Nephron (organoid): ENCODE measurements at regions not wholly inside any gene's neighbourhood (a gene's known extent, or its start where the extent isn't known, plus 50 kb on each side); places are given as distances from the start of the nearest gene placed in this dataset.

Experiments used
- H3K27ac Mint-ChIP-seq, 3 experiments: 2 replicates each; pipeline ENCODE4 v1.8.0; 2020; ENCODE audit warnings: mixed read lengths in 3 of 3, mild to moderate bottlenecking in 2 of 3, moderate library complexity in 1 of 3
- H3K27me3 Mint-ChIP-seq: 2 replicates; pipeline ENCODE4 v1.8.0; 2021; ENCODE audit warnings: low read depth, mild to moderate bottlenecking, moderate library complexity, mixed read lengths
- H3K36me3 Mint-ChIP-seq: 2 replicates; pipeline ENCODE4 v1.8.0; 2020; ENCODE audit warnings: low read depth, mixed read lengths
- H3K4me1 Mint-ChIP-seq: 2 replicates; pipeline ENCODE4 v1.8.0; 2020; ENCODE audit warnings: mixed read lengths
- H3K4me3 Mint-ChIP-seq, 3 experiments: 2 replicates each; pipeline ENCODE4 v1.8.0; 2020; ENCODE audit warnings: mild to moderate bottlenecking in 3 of 3, mixed read lengths in 3 of 3, moderate library complexity in 2 of 3
- H3K9me3 Mint-ChIP-seq: 2 replicates; pipeline ENCODE4 v1.8.0; 2020; ENCODE audit warnings: mixed read lengths
- TF ChIP-seq, protein P1 (sequence below), 3 experiments: fragments of 200-600 bp; sonication (generic); IDR thresholded peaks; one replicate each; pipeline ENCODE4 v1.5.0; 2021; ENCODE audit warnings: antibody characterized with exemption in 3 of 3; ENCODE audit not compliant: unreplicated experiment in 3 of 3

DNA sequence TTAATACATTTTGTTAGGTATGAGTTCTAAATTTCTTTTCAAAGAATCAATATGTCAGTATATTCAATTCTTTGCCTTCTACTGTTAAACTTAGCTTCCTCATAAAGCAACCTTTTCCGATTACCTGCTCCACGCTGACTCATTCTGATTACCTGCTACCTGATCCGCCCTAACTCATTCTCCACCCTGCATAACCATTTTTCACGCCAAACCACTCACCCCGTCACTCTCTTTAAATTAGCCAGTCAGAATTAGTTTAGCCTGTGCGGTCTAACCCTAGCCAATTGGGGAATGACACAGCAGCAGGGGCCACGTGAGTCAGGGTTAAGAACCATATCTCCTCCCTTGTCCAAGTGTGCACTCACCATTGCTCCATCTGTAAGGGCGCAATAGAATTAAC is 72.2 kb upstream of the FICD start:
- TF ChIP-seq, protein P1, sequence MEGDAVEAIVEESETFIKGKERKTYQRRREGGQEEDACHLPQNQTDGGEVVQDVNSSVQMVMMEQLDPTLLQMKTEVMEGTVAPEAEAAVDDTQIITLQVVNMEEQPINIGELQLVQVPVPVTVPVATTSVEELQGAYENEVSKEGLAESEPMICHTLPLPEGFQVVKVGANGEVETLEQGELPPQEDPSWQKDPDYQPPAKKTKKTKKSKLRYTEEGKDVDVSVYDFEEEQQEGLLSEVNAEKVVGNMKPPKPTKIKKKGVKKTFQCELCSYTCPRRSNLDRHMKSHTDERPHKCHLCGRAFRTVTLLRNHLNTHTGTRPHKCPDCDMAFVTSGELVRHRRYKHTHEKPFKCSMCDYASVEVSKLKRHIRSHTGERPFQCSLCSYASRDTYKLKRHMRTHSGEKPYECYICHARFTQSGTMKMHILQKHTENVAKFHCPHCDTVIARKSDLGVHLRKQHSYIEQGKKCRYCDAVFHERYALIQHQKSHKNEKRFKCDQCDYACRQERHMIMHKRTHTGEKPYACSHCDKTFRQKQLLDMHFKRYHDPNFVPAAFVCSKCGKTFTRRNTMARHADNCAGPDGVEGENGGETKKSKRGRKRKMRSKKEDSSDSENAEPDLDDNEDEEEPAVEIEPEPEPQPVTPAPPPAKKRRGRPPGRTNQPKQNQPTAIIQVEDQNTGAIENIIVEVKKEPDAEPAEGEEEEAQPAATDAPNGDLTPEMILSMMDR (IDR thresholded peaks at IDR 0.05; ENCODE audit: unreplicated experiment in 3 of 3): no peak
- Mint-ChIP-seq H3K27ac (no peak overlapping the region), H3K4me3 (no peak overlapping the region)

DNA sequence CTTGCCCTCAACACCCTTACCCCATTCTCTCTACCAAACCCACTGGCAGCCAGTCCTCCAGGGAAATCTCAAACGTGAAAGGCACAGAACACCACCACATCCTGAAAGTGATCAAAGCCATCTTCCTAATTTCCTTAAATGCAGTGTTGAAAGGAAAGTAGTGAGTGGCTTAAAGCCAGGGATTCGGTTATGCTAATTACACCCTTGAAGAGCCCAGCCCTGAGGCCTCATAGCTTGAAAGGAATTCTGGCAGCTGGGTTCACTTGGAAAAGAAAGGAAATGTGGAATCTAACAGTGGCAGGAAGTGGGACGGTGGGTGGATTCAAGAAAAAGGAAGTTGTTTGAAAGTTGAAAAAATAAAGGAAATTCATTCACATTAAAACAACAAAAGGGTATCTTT is 73.0 kb upstream of the FICD start:
- Mint-ChIP-seq H3K36me3 (no peaks in the 10 kb centered on the region), H3K9me3 (peaks cover 3% of the 10 kb centered on the region), H3K27me3 (peaks cover 4% of the 10 kb centered on the region), H3K4me3 (no peak overlapping the region), H3K27ac (peak overlapping the region; percentile 42 to 73 (median 63)), H3K4me1 (peaks cover 15% of the 10 kb centered on the region)
- TF ChIP-seq, protein P1 (IDR thresholded peaks at IDR 0.05; ENCODE audit: unreplicated experiment in 3 of 3): no peak

More for the DNA sequence above, 72.2 kb upstream of the FICD start:
- H3K27me3 Mint-ChIP-seq: peaks cover 4% of the 10 kb centered on the region
- H3K36me3 Mint-ChIP-seq: no peaks in the 10 kb centered on the region
- H3K9me3 Mint-ChIP-seq: peaks cover 3% of the 10 kb centered on the region
- peaks cover 23% of the 10 kb centered on the region for H3K4me1 Mint-ChIP-seq

DNA sequence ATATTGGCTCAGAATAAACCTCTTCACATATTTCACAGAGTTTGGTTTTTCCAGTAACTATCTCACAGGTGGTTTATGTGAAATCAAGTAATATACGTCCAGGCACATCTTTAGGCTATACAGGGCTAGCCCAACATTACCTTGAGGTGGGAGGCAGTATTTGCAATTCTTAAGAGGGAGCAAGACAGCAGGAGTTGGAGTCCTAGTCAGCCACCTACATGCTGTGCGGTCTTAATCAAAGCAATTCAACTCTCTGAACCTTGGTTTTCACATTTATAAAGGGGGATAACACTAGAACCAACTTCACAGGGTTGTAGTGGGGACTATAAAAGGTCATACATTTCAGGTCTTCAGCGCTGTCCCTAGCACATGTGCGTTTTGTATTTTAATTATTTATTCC is 73.5 kb upstream of the FICD start:
- Mint-ChIP-seq H3K27me3 (peaks cover 4% of the 10 kb centered on the region), H3K4me3 (no peak overlapping the region), H3K9me3 (peaks cover 3% of the 10 kb centered on the region), H3K27ac (peak overlapping the region in 1 of 3 experiments; percentile 73), H3K36me3 (no peaks in the 10 kb centered on the region), H3K4me1 (peaks cover 10% of the 10 kb centered on the region)
- TF ChIP-seq, protein P1 (IDR thresholded peaks at IDR 0.05; ENCODE audit: unreplicated experiment in 3 of 3): no peak

DNA sequence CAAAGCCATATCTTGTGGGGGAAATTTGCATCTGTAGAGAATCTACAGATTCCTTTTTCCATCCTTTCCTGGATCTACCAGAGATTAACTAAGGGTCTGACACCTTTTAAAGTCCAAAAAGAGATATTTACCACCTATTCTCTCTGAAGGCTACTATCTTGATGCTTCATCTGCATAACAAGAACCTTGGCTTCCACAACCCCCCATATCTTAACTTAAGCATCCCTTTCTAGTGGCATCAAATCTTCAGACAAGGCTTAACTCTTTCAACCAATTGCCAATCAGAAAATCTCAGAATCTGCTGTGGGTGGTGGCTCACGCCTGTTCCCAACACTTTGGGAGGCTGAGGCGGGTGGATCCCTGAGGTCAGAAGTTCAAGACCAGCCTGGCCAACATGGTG is 74.3 kb upstream of the FICD start:
- peaks cover 3% of the 10 kb centered on the region for H3K9me3 Mint-ChIP-seq
- TF ChIP-seq, protein P1 (IDR thresholded peaks at IDR 0.05; ENCODE audit: unreplicated experiment in 3 of 3): no peak
- H3K4me3 Mint-ChIP-seq: no peak overlapping the region
- peaks cover 4% of the 10 kb centered on the region for H3K27me3 Mint-ChIP-seq
- no peak overlapping the region for H3K27ac Mint-ChIP-seq
- H3K4me1 Mint-ChIP-seq: peaks cover 7% of the 10 kb centered on the region
- no peaks in the 10 kb centered on the region for H3K36me3 Mint-ChIP-seq

DNA sequence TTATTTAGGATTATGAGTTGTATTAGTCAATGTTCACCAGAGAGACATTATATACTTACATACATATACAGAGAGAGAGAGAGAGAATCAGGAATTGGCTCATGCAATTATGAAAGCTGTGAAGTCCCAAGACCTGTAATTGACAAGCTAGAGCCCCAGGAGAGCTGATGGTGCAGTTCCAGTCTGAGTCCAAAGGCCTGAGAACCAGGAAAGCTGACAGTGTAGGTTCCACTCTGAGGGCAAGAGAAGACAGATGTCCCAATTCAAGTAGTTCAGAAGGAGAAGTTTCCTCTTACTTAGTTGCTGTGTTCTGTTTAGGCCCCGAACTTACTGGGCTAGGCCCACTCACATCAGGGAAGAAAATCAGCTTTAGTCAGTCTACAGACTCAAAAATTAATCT is 76.4 kb upstream of the FICD start:
- TF ChIP-seq, protein P1 (IDR thresholded peaks at IDR 0.05; ENCODE audit: unreplicated experiment in 3 of 3): no peak
- H3K4me3 Mint-ChIP-seq: no peak overlapping the region

DNA sequence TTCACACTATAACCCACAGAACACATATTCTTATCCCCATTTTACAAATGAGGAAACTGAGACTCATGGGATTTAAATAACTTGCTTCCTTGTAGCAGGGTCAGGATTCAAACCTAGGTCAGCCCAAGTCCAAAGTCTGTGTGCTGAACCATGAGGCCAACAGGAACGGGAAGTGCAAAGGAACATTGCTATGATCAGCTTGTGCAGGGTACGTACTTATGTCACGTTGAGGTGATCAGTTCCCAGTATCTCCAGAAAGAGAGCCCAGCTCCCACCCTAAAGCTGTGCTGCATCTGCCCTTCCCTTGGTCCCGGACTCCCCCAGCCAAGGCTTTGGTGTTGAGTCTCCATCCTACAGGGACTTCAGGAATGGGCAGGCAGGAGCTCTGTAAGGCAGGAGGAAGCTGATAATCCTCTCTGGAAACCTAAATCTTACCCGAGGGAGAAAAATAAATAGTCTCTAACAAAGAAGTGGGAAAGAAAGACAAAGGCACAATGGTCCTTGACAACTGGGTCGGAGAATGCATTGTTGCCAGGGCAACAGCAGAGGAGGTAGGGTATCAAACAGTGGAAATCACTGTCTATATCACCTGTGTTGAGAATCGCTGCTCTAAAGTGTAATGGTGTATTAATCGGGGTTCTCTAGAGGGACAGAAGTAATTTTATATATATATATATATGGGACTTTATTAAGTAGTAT is 82.5 kb upstream of the FICD start:
- Mint-ChIP-seq H3K27ac (no peak overlapping the region), H3K27me3 (peaks cover 9% of the 10 kb centered on the region), H3K4me3 (no peak overlapping the region), H3K9me3 (no peaks in the 10 kb centered on the region), H3K4me1 (no peaks in the 10 kb centered on the region), H3K36me3 (no peaks in the 10 kb centered on the region)
- TF ChIP-seq, protein P1 (IDR thresholded peaks at IDR 0.05; ENCODE audit: unreplicated experiment in 3 of 3): no peak

More for the DNA sequence above, 76.4 kb upstream of the FICD start:
- peaks cover 7% of the 10 kb centered on the region for H3K4me1 Mint-ChIP-seq
- H3K36me3 Mint-ChIP-seq: no peaks in the 10 kb centered on the region
- no peak overlapping the region for H3K27ac Mint-ChIP-seq
- peaks cover 4% of the 10 kb centered on the region for H3K27me3 Mint-ChIP-seq
- H3K9me3 Mint-ChIP-seq: peaks cover 3% of the 10 kb centered on the region
